CD4-positive, alpha-beta memory T cell (primary cell): ENCODE measurements at regions not wholly inside any gene's neighbourhood (a gene's known extent, or its start where the extent isn't known, plus 50 kb on each side); places are given as distances from the start of the nearest gene placed in this dataset.
"Not testable (repeated sequence)": the region's sequence is repeated elsewhere in the genome, so short reads cannot be mapped to it uniquely, and the experiment has no call there.

Experiments
- CTCF ChIA-PET: fragments of 350-600 bp; sonication (Branson Sonifier 250); formaldehyde crosslinking; loops from one replicate; lab custom pipeline; 2021; ENCODE audit warnings: inconsistent platforms; ENCODE audit not compliant: partially characterized antibody; lab: Charles Lee
- POLR2A ChIA-PET: fragments of 350-600 bp; sonication (Branson Sonifier 250); formaldehyde crosslinking; loops from one replicate; lab custom pipeline; 2021; ENCODE audit not compliant: partially characterized antibody; lab: Charles Lee
- DNase-seq, 5 donors: peaks; one replicate each; pipeline versions ENCODE4 v3.0.0 to v3.0.0-alpha.2; 2020 to 2022; ENCODE audit warnings: mixed read lengths in 1 of 5
- H3K27ac ChIP-seq: one replicate; pipeline ENCODE4 v1.7.0; 2013; ENCODE audit warnings: low read depth, low read length
- H3K27me3 ChIP-seq: 2 replicates; pipeline ENCODE4 v1.7.0; 2013; ENCODE audit warnings: mild to moderate bottlenecking, low read length, moderate library complexity; ENCODE audit not compliant: insufficient read depth
- H3K36me3 ChIP-seq: 2 replicates; pipeline ENCODE4 v1.7.0; 2013; ENCODE audit warnings: mild to moderate bottlenecking, low read length, moderate library complexity; ENCODE audit not compliant: insufficient read depth
- H3K4me1 ChIP-seq: 2 replicates; pipeline ENCODE4 v1.7.0; 2013; ENCODE audit warnings: mild to moderate bottlenecking, low read length, moderate library complexity; ENCODE audit not compliant: insufficient read depth
- H3K4me3 ChIP-seq, 2 donors: one replicate each; pipeline ENCODE4 v1.7.0; 2013; ENCODE audit warnings: low read length in 2 of 2, mild to moderate bottlenecking in 1 of 2
- H3K9me3 ChIP-seq, 2 donors: one replicate each; pipeline ENCODE4 v1.7.0; 2013; ENCODE audit warnings: low read length in 2 of 2, control low read depth in 1 of 2; ENCODE audit not compliant: control insufficient read depth in 1 of 2
- H3K27ac Mint-ChIP-seq, 7 donors: one replicate each; pipeline ENCODE4 v1.8.0; 2020 to 2021; ENCODE audit warnings: mixed read lengths in 7 of 7, mild to moderate bottlenecking in 6 of 7, inconsistent platforms in 3 of 7, moderate library complexity in 3 of 7
- H3K27me3 Mint-ChIP-seq, 2 donors: one replicate each; pipeline ENCODE4 v1.8.0; 2020 to 2021; ENCODE audit warnings: mixed read lengths in 2 of 2
- H3K36me3 Mint-ChIP-seq, 2 donors: one replicate each; pipeline ENCODE4 v1.8.0; 2020 to 2021; ENCODE audit warnings: mixed read lengths in 2 of 2, inconsistent platforms in 1 of 2, mild to moderate bottlenecking in 1 of 2
- H3K4me1 Mint-ChIP-seq, 4 donors: one replicate each; pipeline ENCODE4 v1.8.0; 2020 to 2021; ENCODE audit warnings: mixed read lengths in 4 of 4, mild to moderate bottlenecking in 1 of 4
- H3K4me3 Mint-ChIP-seq, 8 donors: one replicate each; pipeline ENCODE4 v1.8.0; 2020 to 2021; ENCODE audit warnings: mixed read lengths in 8 of 8, mild to moderate bottlenecking in 7 of 8, moderate library complexity in 6 of 8, inconsistent platforms in 3 of 8
- H3K9me3 Mint-ChIP-seq, 8 donors: one replicate each; pipeline ENCODE4 v1.8.0; 2020 to 2021; ENCODE audit warnings: mixed read lengths in 8 of 8, mild to moderate bottlenecking in 5 of 8, inconsistent platforms in 3 of 8, moderate library complexity in 1 of 8
- intact Hi-C: fragments of 100-400 bp; cut with micrococcal nuclease; formaldehyde crosslinking; loops from one replicate; pipeline ENCODE4 v1.15.1; 2023

- H3K27me3 ChIP-seq = no peaks in the 10 kb centered on the region
- H3K36me3 ChIP-seq = no peaks in the 10 kb centered on the region
- H3K27ac ChIP-seq = no peak overlapping the region
- H3K9me3 ChIP-seq = no peaks in the 10 kb centered on the region
- Mint-ChIP-seq H3K27ac (no peak overlapping the region), H3K9me3 (peaks cover 6 to 16% (median 9%) of the 10 kb centered on the region in 8 donors), H3K36me3 (no peaks in the 10 kb centered on the region), H3K4me3 (no peak overlapping the region), H3K27me3 (no peaks in the 10 kb centered on the region), H3K4me1 (no peaks in the 10 kb centered on the region)
- DNase-seq = no peak
- ChIA-PET CTCF (no interaction called here), POLR2A (interaction anchor here (0.6 kb wide), 1 partner anchor 184 kb away, joined by 4 read pairs; no protein-coding TSS in a partner anchor)
- H3K4me1 ChIP-seq = no peaks in the 10 kb centered on the region
- intact Hi-C loops = no loop called here
- no peak overlapping the region for H3K4me3 ChIP-seq
Observed at GRCh38 chr10:105579112-105579511, 938.0 kb downstream of the SORCS3 start.

GRCh38 chr10:105577865-105578607 lies 936.9 kb downstream of the SORCS3 start:
- Mint-ChIP-seq H3K36me3 (no peaks in the 10 kb centered on the region), H3K27ac (no peak overlapping the region), H3K4me1 (no peaks in the 10 kb centered on the region), H3K9me3 (peaks cover 9 to 23% (median 13%) of the 10 kb centered on the region in 8 donors), H3K27me3 (no peaks in the 10 kb centered on the region), H3K4me3 (no peak overlapping the region)
- intact Hi-C loops = no loop called here
- Histone ChIP-seq H3K27ac (no peak overlapping the region), H3K4me1 (no peaks in the 10 kb centered on the region), H3K27me3 (no peaks in the 10 kb centered on the region), H3K36me3 (no peaks in the 10 kb centered on the region), H3K9me3 (no peaks in the 10 kb centered on the region), H3K4me3 (no peak overlapping the region)
- no peak for DNase-seq
- POLR2A ChIA-PET = no interaction called here
- CTCF ChIA-PET = no interaction called here

DNA sequence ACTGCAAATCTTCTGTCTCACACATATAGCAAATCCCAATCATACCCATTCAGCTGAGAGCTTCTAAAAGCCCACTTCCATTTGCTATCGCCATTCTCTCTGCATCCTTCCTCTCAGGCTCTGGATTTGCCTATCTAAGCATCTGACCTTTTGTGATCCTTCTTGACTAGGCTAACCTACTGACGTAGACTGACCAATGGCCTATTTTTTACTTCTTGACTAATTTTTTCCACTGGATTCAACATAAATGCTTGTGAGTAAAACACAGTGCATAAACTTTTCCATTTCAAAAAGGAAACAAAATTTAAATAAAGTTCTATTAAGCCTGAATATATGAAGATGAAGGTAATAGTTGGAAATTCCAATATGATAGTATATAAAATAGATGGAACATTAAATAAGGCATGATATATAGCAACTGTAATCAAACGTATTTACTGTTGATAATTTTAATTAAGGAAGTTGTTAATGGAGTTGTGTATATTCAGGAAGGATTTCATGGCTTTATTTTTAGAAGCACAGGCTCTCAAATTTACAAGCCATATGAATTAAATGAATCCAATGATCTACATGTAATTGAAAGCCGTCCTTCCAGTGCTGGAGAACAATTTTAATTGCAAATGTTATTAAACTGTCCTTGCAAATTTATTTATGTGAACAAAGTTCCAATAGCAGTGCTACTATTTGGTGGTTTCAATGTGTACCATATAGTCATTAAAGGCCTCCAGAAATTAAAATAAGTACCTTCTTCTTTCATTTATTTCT lies 918.4 kb downstream of the SORCS3 start:
- no peak overlapping the region for H3K4me3 Mint-ChIP-seq

DNA sequence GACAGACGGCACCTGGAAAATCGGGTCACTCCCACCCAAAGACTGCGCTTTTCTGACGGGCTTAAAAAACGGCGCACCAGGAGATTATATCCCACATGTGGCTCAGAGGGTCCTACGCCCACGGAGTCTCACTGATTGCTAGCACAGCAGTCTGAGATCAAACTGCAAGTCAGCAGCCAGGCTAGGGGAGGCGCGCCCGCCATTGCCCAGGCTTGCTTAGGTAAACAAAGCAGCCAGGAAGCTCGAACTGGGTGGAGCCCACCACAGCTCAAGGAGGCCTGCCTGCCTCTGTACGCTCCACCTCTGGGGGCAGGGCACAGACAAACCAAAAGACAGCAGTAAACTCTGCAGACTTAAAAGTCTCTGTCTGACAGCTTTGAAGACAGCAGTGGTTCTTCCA lies 909.4 kb downstream of the SORCS3 start:
- H3K27ac Mint-ChIP-seq, H3K27ac ChIP-seq, H3K36me3 Mint-ChIP-seq, H3K27me3 ChIP-seq, DNase-seq, H3K4me3 Mint-ChIP-seq, CTCF ChIA-PET, H3K4me3 ChIP-seq, POLR2A ChIA-PET, H3K4me1 Mint-ChIP-seq, H3K9me3 ChIP-seq, H3K27me3 Mint-ChIP-seq, H3K36me3 ChIP-seq, intact Hi-C loops, H3K4me1 ChIP-seq: not testable (repeated sequence)
- H3K9me3 Mint-ChIP-seq = peaks cover 0 to 21% (median 4%) of the 10 kb centered on the region in 8 donors

More for the DNA sequence above, 918.4 kb downstream of the SORCS3 start:
- no peaks in the 10 kb centered on the region for H3K27me3 Mint-ChIP-seq
- no peak for DNase-seq
- H3K4me1 Mint-ChIP-seq = no peaks in the 10 kb centered on the region
- intact Hi-C loops = no loop called here
- POLR2A ChIA-PET = no interaction called here
- H3K9me3 ChIP-seq = no peaks in the 10 kb centered on the region
- CTCF ChIA-PET = no interaction called here
- no peak overlapping the region for H3K27ac Mint-ChIP-seq
- H3K27me3 ChIP-seq = no peaks in the 10 kb centered on the region
- no peak overlapping the region for H3K4me3 ChIP-seq
- H3K36me3 ChIP-seq = no peaks in the 10 kb centered on the region
- H3K4me1 ChIP-seq = no peaks in the 10 kb centered on the region
- H3K27ac ChIP-seq = no peak overlapping the region
- H3K9me3 Mint-ChIP-seq = peaks cover 0 to 6% (median 2%) of the 10 kb centered on the region in 8 donors
- H3K36me3 Mint-ChIP-seq = no peaks in the 10 kb centered on the region

DNA sequence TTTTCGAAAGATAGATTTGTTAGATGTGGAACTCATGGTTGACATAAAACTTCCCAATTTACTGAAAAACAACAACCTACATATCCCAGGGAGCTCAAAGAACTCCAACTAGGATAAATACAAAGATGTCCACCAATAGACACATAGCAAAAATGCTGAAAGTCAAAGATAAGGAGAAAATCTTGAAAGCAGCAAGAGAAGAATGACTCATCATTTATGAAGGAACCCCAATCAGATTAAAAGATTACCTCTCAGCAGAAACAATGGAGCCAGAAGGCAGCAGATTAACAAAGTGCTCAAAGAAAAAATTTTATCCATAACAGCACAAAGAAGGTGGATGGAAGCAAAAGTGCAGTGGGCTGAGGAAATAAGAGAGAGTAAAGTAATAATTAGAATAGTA lies 908.6 kb downstream of the SORCS3 start:
- Mint-ChIP-seq H3K36me3 (no peaks in the 10 kb centered on the region), H3K27ac (no peak overlapping the region), H3K4me1 (no peaks in the 10 kb centered on the region), H3K27me3 (no peaks in the 10 kb centered on the region), H3K9me3 (peaks cover 0 to 21% (median 5%) of the 10 kb centered on the region in 8 donors), H3K4me3 (no peak overlapping the region)
- no peak overlapping the region for H3K4me3 ChIP-seq
- DNase-seq = no peak
- no peaks in the 10 kb centered on the region for H3K4me1 ChIP-seq
- no peaks in the 10 kb centered on the region for H3K9me3 ChIP-seq
- ChIA-PET POLR2A (no interaction called here), CTCF (no interaction called here)
- intact Hi-C loops = no loop called here
- no peak overlapping the region for H3K27ac ChIP-seq
- H3K27me3 ChIP-seq = no peaks in the 10 kb centered on the region
- no peaks in the 10 kb centered on the region for H3K36me3 ChIP-seq

- Histone ChIP-seq H3K4me3 (no peak overlapping the region), H3K36me3 (no peaks in the 10 kb centered on the region), H3K9me3 (no peaks in the 10 kb centered on the region), H3K27me3 (no peaks in the 10 kb centered on the region), H3K27ac (no peak overlapping the region), H3K4me1 (no peaks in the 10 kb centered on the region)
- peaks cover 0 to 21% (median 6%) of the 10 kb centered on the region in 8 donors for H3K9me3 Mint-ChIP-seq
- ChIA-PET POLR2A (no interaction called here), CTCF (no interaction called here)
- H3K4me3 Mint-ChIP-seq = peak overlapping the region in 1 of 8 donors; percentile 43
- H3K4me1 Mint-ChIP-seq = no peaks in the 10 kb centered on the region
- no peaks in the 10 kb centered on the region for H3K36me3 Mint-ChIP-seq
- intact Hi-C loops = no loop called here
- no peaks in the 10 kb centered on the region for H3K27me3 Mint-ChIP-seq
- no peak overlapping the region for H3K27ac Mint-ChIP-seq
- no peak for DNase-seq
Observed at GRCh38 chr10:105545101-105545500, 904.0 kb downstream of the SORCS3 start.

DNA sequence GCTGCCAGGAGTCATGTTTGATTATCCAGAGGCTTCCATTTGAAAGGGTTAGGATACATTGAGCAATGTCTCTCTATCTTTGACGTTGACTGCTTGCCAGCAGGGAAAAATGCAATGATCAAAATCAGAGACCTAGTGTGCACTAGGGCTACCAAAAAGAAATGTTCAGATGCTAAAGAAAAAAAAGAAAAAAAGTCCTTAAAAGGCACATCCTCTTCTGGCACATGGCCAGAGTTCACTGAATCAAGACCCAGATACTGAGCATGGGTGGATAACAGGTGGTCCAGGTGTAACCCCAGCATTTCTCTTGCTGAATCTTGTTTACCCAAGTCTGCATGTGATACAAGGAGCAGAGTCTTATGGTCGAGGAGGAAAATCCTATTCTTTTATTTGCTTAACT lies 899.3 kb downstream of the SORCS3 start:
- H3K9me3 ChIP-seq = no peaks in the 10 kb centered on the region
- intact Hi-C loops = no loop called here
- Mint-ChIP-seq H3K36me3 (no peaks in the 10 kb centered on the region), H3K4me1 (no peaks in the 10 kb centered on the region), H3K27ac (no peak overlapping the region), H3K27me3 (no peaks in the 10 kb centered on the region), H3K4me3 (no peak overlapping the region), H3K9me3 (peaks cover 0 to 12% (median 4%) of the 10 kb centered on the region in 8 donors)
- H3K36me3 ChIP-seq = no peaks in the 10 kb centered on the region
- CTCF ChIA-PET = no interaction called here
- DNase-seq = no peak
- no peaks in the 10 kb centered on the region for H3K27me3 ChIP-seq
- POLR2A ChIA-PET = no interaction called here
- no peaks in the 10 kb centered on the region for H3K4me1 ChIP-seq
- no peak overlapping the region for H3K27ac ChIP-seq
- H3K4me3 ChIP-seq = no peak overlapping the region
